HepG2 (cell line): ENCODE measurements at regions not wholly inside any gene's neighbourhood (a gene's known extent, or its start where the extent isn't known, plus 50 kb on each side); places are given as distances from the start of the nearest gene placed in this dataset.

ENCODE experiments used
- ARNT2 ChIP-seq: sonication (generic); formaldehyde crosslinking; IDR thresholded peaks from 2 replicates; pipeline ENCODE4 v1.8.0; 2022; ENCODE audit warnings: mild to moderate bottlenecking, low read depth, missing genetic modification reagents, moderate library complexity
- BATF2 ChIP-seq: sonication (generic); formaldehyde crosslinking; IDR thresholded peaks from 2 replicates; pipeline ENCODE4 v1.8.0; 2022; ENCODE audit warnings: mild to moderate bottlenecking, missing genetic modification reagents, moderate library complexity
- BHLHE40 ChIP-seq: IDR thresholded peaks from 2 replicates; pipeline ENCODE4 v1.6.1; 2011; ENCODE audit warnings: low read length, improper control_type of control experiment
- BORCS8-MEF2B ChIP-seq: sonication (generic); formaldehyde crosslinking; IDR thresholded peaks from 2 replicates; pipeline ENCODE4 v1.8.0; 2022; ENCODE audit warnings: mild to moderate bottlenecking, missing genetic modification reagents
- E2F1 ChIP-seq: sonication (generic); formaldehyde crosslinking; IDR thresholded peaks from 2 replicates; pipeline ENCODE4 v1.5.0; 2020; ENCODE audit warnings: missing genetic modification reagents
- EED ChIP-seq: sonication (generic); formaldehyde crosslinking; IDR thresholded peaks from 2 replicates; pipeline ENCODE4 v1.5.0; 2020; ENCODE audit warnings: mild to moderate bottlenecking, missing genetic modification reagents
- ELF1 ChIP-seq: sonication (generic); formaldehyde crosslinking; IDR thresholded peaks from 2 replicates; pipeline ENCODE4 v1.4.0; 2020; ENCODE audit warnings: missing genetic modification reagents
- KAT7 ChIP-seq: IDR thresholded peaks from 2 replicates; pipeline ENCODE4 v1.6.1; 2018; ENCODE audit warnings: borderline replicate concordance, missing compliant biosample characterization
- KDM6A ChIP-seq: IDR thresholded peaks from 2 replicates; pipeline ENCODE4 v1.6.1; 2016; ENCODE audit warnings: low read depth
- NFKB2 ChIP-seq: sonication (generic); formaldehyde crosslinking; IDR thresholded peaks from 2 replicates; pipeline ENCODE4 v1.4.0; 2020; ENCODE audit warnings: missing genetic modification reagents, borderline replicate concordance
- REPIN1 ChIP-seq: sonication (generic); formaldehyde crosslinking; IDR thresholded peaks from 2 replicates; pipeline ENCODE4 v1.8.0; 2022; ENCODE audit warnings: missing genetic modification reagents, low read depth, mild to moderate bottlenecking, borderline replicate concordance
- UBTF ChIP-seq: sonication (generic); formaldehyde crosslinking; IDR thresholded peaks from 2 replicates; pipeline ENCODE4 v1.4.0; 2020; ENCODE audit warnings: mild to moderate bottlenecking, missing genetic modification reagents
- ZEB1 ChIP-seq: IDR thresholded peaks from 2 replicates; pipeline ENCODE4 v1.6.1; 2012; ENCODE audit warnings: mild to moderate bottlenecking, low read depth, inconsistent platforms; ENCODE audit not compliant: insufficient replicate concordance
- ZNF124 ChIP-seq: sonication (generic); formaldehyde crosslinking; IDR thresholded peaks from 2 replicates; pipeline ENCODE4 v1.4.0; 2020; ENCODE audit warnings: missing genetic modification reagents
- ZNF407 ChIP-seq: sonication (generic); formaldehyde crosslinking; IDR thresholded peaks from one replicate; pipeline ENCODE4 v1.5.1; 2020; ENCODE audit warnings: mild to moderate bottlenecking, missing genetic modification reagents; ENCODE audit errors: not compliant biosample characterization
- ZNF557 ChIP-seq: sonication (generic); formaldehyde crosslinking; IDR thresholded peaks from 2 replicates; pipeline ENCODE4 v1.4.0; 2020; ENCODE audit warnings: missing genetic modification reagents
- ZNF580 ChIP-seq: IDR thresholded peaks from 2 replicates; pipeline ENCODE4 v1.6.1; 2016; ENCODE audit warnings: low read depth, borderline replicate concordance
- ZNF816 ChIP-seq: sonication (generic); formaldehyde crosslinking; IDR thresholded peaks from 2 replicates; pipeline ENCODE4 v1.8.0; 2022; ENCODE audit warnings: missing genetic modification reagents, mild to moderate bottlenecking, borderline replicate concordance
- ZSCAN22 ChIP-seq: sonication (generic); formaldehyde crosslinking; IDR thresholded peaks from 2 replicates; pipeline ENCODE4 v1.4.0; 2020; ENCODE audit warnings: mild to moderate bottlenecking, missing genetic modification reagents

GRCh38 chr20:50423758-50424157, 86.4 kb upstream of the PTPN1 start (continued):
- 0 out of 2 replicates have a peak, but pooled peaks have one; percentile 43 for TF ChIP-seq NFKB2 (CRISPR knock-in tag)
- no peak for TF ChIP-seq ZSCAN22 (CRISPR knock-in tag)
- TF ChIP-seq ARNT2: no peak
- TF ChIP-seq EED (CRISPR knock-in tag): no peak
- TF ChIP-seq ZNF816 (CRISPR knock-in tag): no peak
- TF ChIP-seq UBTF (CRISPR knock-in tag): 0 out of 2 replicates have a peak, but pooled peaks have one; percentile 2
- TF ChIP-seq REPIN1 (CRISPR knock-in tag): no peak
- 0 out of 2 replicates have a peak, but pooled peaks have one; percentile 41 for TF ChIP-seq ZNF580 (CRISPR knock-in tag)
- no peak for TF ChIP-seq ZNF557 (CRISPR knock-in tag)
- no peak for TF ChIP-seq BATF2 (CRISPR knock-in tag)
- TF ChIP-seq ELF1 (CRISPR knock-in tag): no peak
- no peak for TF ChIP-seq KAT7
- TF ChIP-seq E2F1 (CRISPR knock-in tag): no peak
- TF ChIP-seq BORCS8-MEF2B (CRISPR knock-in tag): no peak
- TF ChIP-seq ZNF124: no peak
- TF ChIP-seq ZEB1: no peak
- no peak for TF ChIP-seq BHLHE40
- TF ChIP-seq ZNF407: no peak
- no peak for TF ChIP-seq KDM6A (CRISPR knock-in tag)
